HG02571 (cell line): ENCODE measurements at regions not wholly inside any gene's neighbourhood (a gene's known extent, or its start where the extent isn't known, plus 50 kb on each side); places are given as distances from the start of the nearest gene placed in this dataset.

Experiments used
- ATAC-seq: cut with Tn5 transposase; IDR thresholded peaks from one replicate; pipeline ENCODE4 v1.9.1; 2021; ENCODE audit warnings: mild to moderate bottlenecking, moderate library complexity; ENCODE audit not compliant: unreplicated experiment

- ATAC-seq: no peak
Measured at GRCh38 chr2:6495466-6495865, 370.2 kb downstream of the CMPK2 start.

- no peak for ATAC-seq
Measured at GRCh38 chr2:6496376-6496775, 369.3 kb downstream of the CMPK2 start.

- no peak for ATAC-seq
Measured at GRCh38 chr2:6497048-6497447, 368.7 kb downstream of the CMPK2 start.

- no peak for ATAC-seq
Measured at GRCh38 chr2:6498841-6499240, 366.9 kb downstream of the CMPK2 start.

- ATAC-seq: no peak
Measured at GRCh38 chr2:6499691-6500090, 366.0 kb downstream of the CMPK2 start.

GRCh38 chr2:6506361-6506794 is 359.3 kb downstream of the CMPK2 start:
- ATAC-seq: no peak

GRCh38 chr2:6506859-6507258 is 358.8 kb downstream of the CMPK2 start:
- ATAC-seq: no peak

- ATAC-seq: no peak
Measured at GRCh38 chr2:6510532-6510931, 355.2 kb downstream of the CMPK2 start.

- ATAC-seq: no peak
Measured at GRCh38 chr2:6512589-6512988, 353.1 kb downstream of the CMPK2 start.

- no peak for ATAC-seq
Measured at GRCh38 chr2:6516674-6517073, 349.0 kb downstream of the CMPK2 start.

- ATAC-seq: no peak
Measured at GRCh38 chr2:6518361-6518760, 347.3 kb downstream of the CMPK2 start.

GRCh38 chr2:6523476-6523875 is 342.2 kb downstream of the CMPK2 start:
- no peak for ATAC-seq

GRCh38 chr2:6524691-6525474 is 340.8 kb downstream of the CMPK2 start:
- ATAC-seq: no peak

GRCh38 chr2:6525475-6525964 is 340.2 kb downstream of the CMPK2 start:
- ATAC-seq: no peak

GRCh38 chr2:6526093-6526824 is 339.4 kb downstream of the CMPK2 start:
- ATAC-seq: no peak

GRCh38 chr2:6531304-6531703 is 334.4 kb downstream of the CMPK2 start:
- no peak for ATAC-seq

GRCh38 chr2:6535572-6535971 is 330.1 kb downstream of the CMPK2 start:
- ATAC-seq: no peak

- ATAC-seq: no peak
Measured at GRCh38 chr2:6538607-6539006, 327.1 kb downstream of the CMPK2 start.

GRCh38 chr2:6545336-6545735 is 320.4 kb downstream of the CMPK2 start:
- ATAC-seq: no peak

- ATAC-seq: no peak
Measured at GRCh38 chr2:6545795-6546194, 319.9 kb downstream of the CMPK2 start.

- no peak for ATAC-seq
Measured at GRCh38 chr2:6554466-6554865, 311.2 kb downstream of the CMPK2 start.

- no peak for ATAC-seq
Measured at GRCh38 chr2:6556755-6557154, 309.0 kb downstream of the CMPK2 start.
